ENCODE measurements at regions not wholly inside any gene's neighbourhood (a gene's known extent, or its start where the extent isn't known, plus 50 kb on each side); places are given as distances from the start of the nearest gene placed in this dataset.

- TF ChIP-seq CTCF (IDR thresholded peaks at IDR 0.05 in 4 of 5, conservative IDR thresholded peaks at IDR 0.05 in 1 of 5) (no peak), POLR2A (IDR thresholded peaks at IDR 0.05) (no peak)
These were observed 65.3 kb upstream of the VGLL2 start for GRCh38 chr6:117200067-117200466.

Measured in gastrocnemius medialis (tissue), 4 donors.